ENCODE measurements at regions not wholly inside any gene's neighbourhood (a gene's known extent, or its start where the extent isn't known, plus 50 kb on each side); places are given as distances from the start of the nearest gene placed in this dataset.

GRCh38 chrX:40258909-40259308 is 161.2 kb upstream of the BCOR start:
- H3K4me3 ChIP-seq (ENCODE audit: low read depth, low read length) = no peak overlapping the region
- no peak for TF ChIP-seq CTCF (IDR thresholded peaks at IDR 0.05; ENCODE audit: control insufficient read depth, extremely low read depth, insufficient read depth)
- DNase-seq (ENCODE audit: low read depth) = no peak

- DNase-seq (ENCODE audit: low read depth) = no peak
- H3K4me3 ChIP-seq (ENCODE audit: low read depth, low read length) = no peak overlapping the region
- no peak for TF ChIP-seq CTCF (IDR thresholded peaks at IDR 0.05; ENCODE audit: control insufficient read depth, extremely low read depth, insufficient read depth)
Observed at GRCh38 chrX:40253771-40254170, 156.0 kb upstream of the BCOR start.

- no peak for DNase-seq (ENCODE audit: low read depth)
- TF ChIP-seq CTCF (IDR thresholded peaks at IDR 0.05; ENCODE audit: control insufficient read depth, extremely low read depth, insufficient read depth) = no peak
- no peak overlapping the region for H3K4me3 ChIP-seq (ENCODE audit: low read depth, low read length)
Observed at GRCh38 chrX:40249582-40249981, 151.8 kb upstream of the BCOR start.

- TF ChIP-seq CTCF (IDR thresholded peaks at IDR 0.05; ENCODE audit: control insufficient read depth, extremely low read depth, insufficient read depth) = no peak
- no peak for DNase-seq (ENCODE audit: low read depth)
- H3K4me3 ChIP-seq (ENCODE audit: low read depth, low read length) = no peak overlapping the region
Observed at GRCh38 chrX:40248822-40249221, 151.1 kb upstream of the BCOR start.

- no peak for DNase-seq (ENCODE audit: low read depth)
- H3K4me3 ChIP-seq (ENCODE audit: low read depth, low read length) = no peak overlapping the region
- no peak for TF ChIP-seq CTCF (IDR thresholded peaks at IDR 0.05; ENCODE audit: control insufficient read depth, extremely low read depth, insufficient read depth)
Observed at GRCh38 chrX:40247848-40248622, 150.3 kb upstream of the BCOR start.

GRCh38 chrX:40247382-40247781 is 149.6 kb upstream of the BCOR start:
- no peak for TF ChIP-seq CTCF (IDR thresholded peaks at IDR 0.05; ENCODE audit: control insufficient read depth, extremely low read depth, insufficient read depth)

More at GRCh38 chrX:40247382-40247781, 149.6 kb upstream of the BCOR start:
- H3K4me3 ChIP-seq (ENCODE audit: low read depth, low read length) = no peak overlapping the region
- no peak for DNase-seq (ENCODE audit: low read depth)
